Stimulated activated naive CD8-positive, alpha-beta T cell treated with anti-CD3 and anti-CD28 coated beads, Interleukin-15, Interleukin-2, amounts not matched to agents 100 U/mL and 50 U/mL, for 24 hours (primary cell): ENCODE measurements at regions not wholly inside any gene's neighbourhood (a gene's known extent, or its start where the extent isn't known, plus 50 kb on each side); places are given as distances from the start of the nearest gene placed in this dataset.
"Not testable (repeated sequence)": the region's sequence is repeated elsewhere in the genome, so short reads cannot be mapped to it uniquely, and the experiment has no call there.

Experiments
- ATAC-seq: fragments of 150-1000 bp; cut with Tn5 transposase; one replicate; pipeline ENCODE4 v1.10.0; 2021
- DNase-seq: peaks from one replicate; pipeline ENCODE4 v3.0.0; 2021

- DNase-seq (no peak), ATAC-seq (no peak)
These were observed 479.7 kb downstream of the KIF20B start for GRCh38 chr10:90180886-90181691.

- DNase-seq (no peak), ATAC-seq (no peak)
These were observed 491.4 kb downstream of the KIF20B start for GRCh38 chr10:90192825-90193224.

GRCh38 chr10:90193240-90193985 is 492.0 kb downstream of the KIF20B start:
- DNase-seq (no peak), ATAC-seq (no peak)

- DNase-seq (no peak), ATAC-seq (no peak)
These were observed 494.0 kb downstream of the KIF20B start for GRCh38 chr10:90195288-90195840.

GRCh38 chr10:90197766-90198165 is 496.4 kb downstream of the KIF20B start:
- no peak for DNase-seq
- no peak for ATAC-seq

GRCh38 chr10:90199093-90199492 is 497.7 kb downstream of the KIF20B start:
- ATAC-seq (no peak), DNase-seq (no peak)

GRCh38 chr10:90199513-90199912 is 498.1 kb downstream of the KIF20B start:
- ATAC-seq, result no peak
- no peak for DNase-seq

- ATAC-seq (no peak), DNase-seq (no peak)
These were observed 503.0 kb downstream of the KIF20B start for GRCh38 chr10:90204131-90204955.

GRCh38 chr10:90204956-90205314 is 503.5 kb downstream of the KIF20B start:
- no peak for DNase-seq
- ATAC-seq, result no peak

GRCh38 chr10:90205340-90205739 is 503.9 kb downstream of the KIF20B start:
- DNase-seq, result no peak
- ATAC-seq, result no peak

- DNase-seq (no peak), ATAC-seq (no peak)
These were observed 512.0 kb downstream of the KIF20B start for GRCh38 chr10:90213346-90213745.

- DNase-seq (no peak), ATAC-seq (no peak)
These were observed 517.5 kb downstream of the KIF20B start for GRCh38 chr10:90218846-90219245.

- ATAC-seq (no peak), DNase-seq (no peak)
These were observed 521.0 kb downstream of the KIF20B start for GRCh38 chr10:90222372-90222771.

- DNase-seq (no peak), ATAC-seq (no peak)
These were observed 521.5 kb downstream of the KIF20B start for GRCh38 chr10:90222939-90223338.

GRCh38 chr10:90224791-90225566 is 523.6 kb downstream of the KIF20B start:
- ATAC-seq (no peak), DNase-seq (no peak)

- no peak for DNase-seq
- no peak for ATAC-seq
These were observed 525.1 kb downstream of the KIF20B start for GRCh38 chr10:90226517-90226916.

GRCh38 chr10:90227217-90227656 is 525.8 kb downstream of the KIF20B start:
- ATAC-seq (peak; percentile 91), DNase-seq (peak; percentile 45)

- peak; percentile 20 for ATAC-seq
- DNase-seq, result no peak
These were observed 526.4 kb downstream of the KIF20B start for GRCh38 chr10:90227786-90228185.

GRCh38 chr10:90229486-90229885 is 528.1 kb downstream of the KIF20B start:
- ATAC-seq (no peak), DNase-seq (no peak)

GRCh38 chr10:90233805-90234204 is 532.4 kb downstream of the KIF20B start:
- ATAC-seq, DNase-seq: not testable (repeated sequence)

GRCh38 chr10:90245623-90246022 is 544.2 kb downstream of the KIF20B start:
- DNase-seq, result no peak

More at GRCh38 chr10:90245623-90246022, 544.2 kb downstream of the KIF20B start:
- ATAC-seq, result no peak
